Glomerular visceral epithelial cell (primary cell): ENCODE measurements at regions not wholly inside any gene's neighbourhood (a gene's known extent, or its start where the extent isn't known, plus 50 kb on each side); places are given as distances from the start of the nearest gene placed in this dataset.
A peak's percentile ranks its signal among the peaks of the same experiment; 100 is the strongest.
"Not testable (repeated sequence)": the region's sequence is repeated elsewhere in the genome, so short reads cannot be mapped to it uniquely, and the experiment has no call there.

ENCODE experiments used
- DNase-seq: peaks from one replicate; pipeline ENCODE4 v3.0.0-alpha.2; 2016; ENCODE audit errors: extremely low spot score

GRCh38 chr5:125044491-125045282 lies 298.2 kb upstream of the ZNF608 start:
- peak; percentile 51 for DNase-seq

- no peak for DNase-seq
Measured at GRCh38 chr5:125045646-125046045, 299.2 kb upstream of the ZNF608 start.

GRCh38 chr5:125046838-125047237 lies 300.4 kb upstream of the ZNF608 start:
- DNase-seq: no peak

GRCh38 chr5:125047871-125048270 lies 301.4 kb upstream of the ZNF608 start:
- DNase-seq: no peak

GRCh38 chr5:125049721-125050702 lies 303.6 kb upstream of the ZNF608 start:
- peak; percentile 9 for DNase-seq

GRCh38 chr5:125050926-125051325 lies 304.5 kb upstream of the ZNF608 start:
- DNase-seq: no peak

GRCh38 chr5:125052584-125052983 lies 306.1 kb upstream of the ZNF608 start:
- no peak for DNase-seq

- no peak for DNase-seq
Measured at GRCh38 chr5:125053179-125053578, 306.7 kb upstream of the ZNF608 start.

GRCh38 chr5:125054146-125054545 lies 307.7 kb upstream of the ZNF608 start:
- DNase-seq: no peak

GRCh38 chr5:125056671-125057485 lies 310.4 kb upstream of the ZNF608 start:
- DNase-seq: no peak

GRCh38 chr5:125057912-125058826 lies 311.7 kb upstream of the ZNF608 start:
- DNase-seq: no peak

GRCh38 chr5:125059255-125060002 lies 313.0 kb upstream of the ZNF608 start:
- DNase-seq: no peak

- no peak for DNase-seq
Measured at GRCh38 chr5:125061726-125062125, 315.3 kb upstream of the ZNF608 start.

GRCh38 chr5:125064621-125065438 lies 318.4 kb upstream of the ZNF608 start:
- no peak for DNase-seq

GRCh38 chr5:125065741-125066140 lies 319.3 kb upstream of the ZNF608 start:
- no peak for DNase-seq

GRCh38 chr5:125070961-125071360 lies 324.5 kb upstream of the ZNF608 start:
- no peak for DNase-seq

GRCh38 chr5:125073090-125073489 lies 326.7 kb upstream of the ZNF608 start:
- DNase-seq: no peak

GRCh38 chr5:125075567-125075966 lies 329.1 kb upstream of the ZNF608 start:
- no peak for DNase-seq

- DNase-seq: not testable (repeated sequence)
Measured at GRCh38 chr5:125079028-125079427, 332.6 kb upstream of the ZNF608 start.
